ENCODE measurements at regions not wholly inside any gene's neighbourhood (a gene's known extent, or its start where the extent isn't known, plus 50 kb on each side); places are given as distances from the start of the nearest gene placed in this dataset.
"Not testable (repeated sequence)": the region's sequence is repeated elsewhere in the genome, so short reads cannot be mapped to it uniquely, and the experiment has no call there.

DNA sequence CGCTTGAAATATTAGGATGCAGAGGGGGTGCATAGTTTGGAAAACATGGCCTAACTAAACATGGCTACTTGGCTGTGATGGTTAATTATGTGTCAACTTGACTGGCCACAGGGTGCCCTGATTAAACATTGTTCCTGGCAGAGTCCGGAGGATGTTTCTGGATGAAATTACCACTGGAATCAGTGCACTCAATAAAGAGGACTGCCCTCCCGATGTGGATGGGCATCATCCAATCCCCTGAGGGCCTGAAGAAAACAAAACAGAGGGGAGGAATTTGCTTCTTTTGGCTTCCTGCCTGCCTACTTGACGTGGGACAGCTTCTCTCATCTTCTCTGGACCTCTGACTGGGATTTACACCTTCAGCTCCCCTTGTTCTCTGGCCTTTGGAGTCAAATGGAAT lies 79.1 kb upstream of the KCNE2 start:
- peaks cover 0 to 3% of the 10 kb centered on the region in 2 donors for H3K4me1 ChIP-seq
- H3K27ac ChIP-seq = no peak overlapping the region
- H3K4me3 ChIP-seq = no peak overlapping the region
- no peaks in the 10 kb centered on the region for H3K9me3 ChIP-seq
- no peaks in the 10 kb centered on the region for H3K27me3 ChIP-seq
- intact Hi-C loops (cut with DNase I; ENCODE audit: low total_unique reads) = no loop called here
- H3K36me3 ChIP-seq = no peaks in the 10 kb centered on the region
- DNase-seq = no peak
- TF ChIP-seq POLR2A (IDR thresholded peaks at IDR 0.05) = no peak
- TF ChIP-seq, protein P1, sequence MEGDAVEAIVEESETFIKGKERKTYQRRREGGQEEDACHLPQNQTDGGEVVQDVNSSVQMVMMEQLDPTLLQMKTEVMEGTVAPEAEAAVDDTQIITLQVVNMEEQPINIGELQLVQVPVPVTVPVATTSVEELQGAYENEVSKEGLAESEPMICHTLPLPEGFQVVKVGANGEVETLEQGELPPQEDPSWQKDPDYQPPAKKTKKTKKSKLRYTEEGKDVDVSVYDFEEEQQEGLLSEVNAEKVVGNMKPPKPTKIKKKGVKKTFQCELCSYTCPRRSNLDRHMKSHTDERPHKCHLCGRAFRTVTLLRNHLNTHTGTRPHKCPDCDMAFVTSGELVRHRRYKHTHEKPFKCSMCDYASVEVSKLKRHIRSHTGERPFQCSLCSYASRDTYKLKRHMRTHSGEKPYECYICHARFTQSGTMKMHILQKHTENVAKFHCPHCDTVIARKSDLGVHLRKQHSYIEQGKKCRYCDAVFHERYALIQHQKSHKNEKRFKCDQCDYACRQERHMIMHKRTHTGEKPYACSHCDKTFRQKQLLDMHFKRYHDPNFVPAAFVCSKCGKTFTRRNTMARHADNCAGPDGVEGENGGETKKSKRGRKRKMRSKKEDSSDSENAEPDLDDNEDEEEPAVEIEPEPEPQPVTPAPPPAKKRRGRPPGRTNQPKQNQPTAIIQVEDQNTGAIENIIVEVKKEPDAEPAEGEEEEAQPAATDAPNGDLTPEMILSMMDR (IDR thresholded peaks at IDR 0.05) = no peak

DNA sequence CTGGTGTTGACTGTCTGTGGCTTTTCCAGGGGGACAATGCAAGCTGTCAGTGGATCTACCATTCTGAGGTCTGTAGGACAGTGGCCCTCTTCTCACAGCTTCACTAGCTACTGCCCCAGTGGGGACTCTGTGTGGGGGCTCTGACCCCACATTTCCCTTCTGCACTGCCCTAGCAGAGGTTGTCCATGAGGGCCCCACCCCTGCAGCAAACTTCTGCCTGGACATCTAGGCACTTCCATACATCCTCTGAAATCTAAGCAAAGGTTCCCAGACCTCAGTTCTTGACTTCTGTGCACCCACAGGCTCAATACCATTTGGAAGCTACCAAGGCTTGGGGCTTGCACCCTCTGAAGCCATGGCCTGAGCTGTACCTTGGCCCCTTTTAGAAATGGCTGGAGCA lies 75.8 kb upstream of the KCNE2 start:
- intact Hi-C loops (cut with DNase I; ENCODE audit: low total_unique reads); H3K27me3 ChIP-seq; H3K4me1 ChIP-seq; H3K9me3 ChIP-seq; H3K27ac ChIP-seq; DNase-seq; H3K4me3 ChIP-seq; H3K36me3 ChIP-seq: not testable (repeated sequence)

DNA sequence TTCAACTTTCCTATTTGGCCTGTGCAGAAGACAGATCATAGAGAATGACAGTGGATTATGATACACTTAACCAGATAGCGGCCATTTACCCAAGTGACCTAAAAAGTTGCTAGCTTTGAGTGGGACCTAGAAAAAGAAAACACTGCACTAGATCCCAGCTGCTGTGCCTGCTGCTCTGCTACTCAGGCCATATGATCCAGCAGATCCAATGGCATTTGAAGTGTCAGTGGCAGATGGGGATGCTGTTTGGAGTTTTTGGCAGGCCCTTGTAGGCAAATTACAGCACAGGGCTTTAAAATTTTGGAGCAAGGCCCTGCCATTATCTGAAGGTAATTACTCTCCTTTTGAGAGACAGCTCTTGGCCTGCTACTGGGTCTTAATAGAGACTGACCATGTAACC lies 74.0 kb upstream of the KCNE2 start:
- H3K4me1 ChIP-seq = no peaks in the 10 kb centered on the region
- DNase-seq = no peak
- no peak overlapping the region for H3K4me3 ChIP-seq
- no peaks in the 10 kb centered on the region for H3K27me3 ChIP-seq
- H3K27ac ChIP-seq = no peak overlapping the region
- intact Hi-C loops (cut with DNase I; ENCODE audit: low total_unique reads) = no loop called here
- no peaks in the 10 kb centered on the region for H3K9me3 ChIP-seq
- H3K36me3 ChIP-seq = no peaks in the 10 kb centered on the region
- TF ChIP-seq POLR2A (IDR thresholded peaks at IDR 0.05) = no peak
- TF ChIP-seq, protein P1 (IDR thresholded peaks at IDR 0.05) = no peak

DNA sequence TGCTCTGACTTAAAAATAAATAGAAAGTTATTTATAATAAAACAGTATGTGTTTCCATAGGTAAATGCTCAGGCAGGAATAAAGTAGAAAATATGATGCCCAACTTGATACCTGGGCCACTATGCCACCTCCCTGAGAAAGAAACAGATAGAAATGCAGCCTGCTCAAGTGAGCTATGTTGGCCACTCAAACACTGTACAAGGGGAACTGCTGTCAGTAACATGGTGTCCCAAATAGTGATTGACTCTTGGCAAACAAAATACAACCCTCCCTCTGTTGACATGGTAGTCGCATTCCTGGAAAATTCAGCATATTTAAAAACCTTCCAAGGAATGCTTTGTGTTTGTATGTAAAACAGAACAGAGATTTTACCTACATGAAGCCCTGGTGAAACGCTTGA lies 66.9 kb upstream of the KCNE2 start:
- intact Hi-C loops (cut with DNase I; ENCODE audit: low total_unique reads) = no loop called here
- TF ChIP-seq, protein P1 (IDR thresholded peaks at IDR 0.05) = no peak
- no peak for TF ChIP-seq POLR2A (IDR thresholded peaks at IDR 0.05)
- Histone ChIP-seq H3K36me3 (no peaks in the 10 kb centered on the region), H3K27me3 (no peaks in the 10 kb centered on the region), H3K27ac (no peak overlapping the region), H3K9me3 (no peaks in the 10 kb centered on the region), H3K4me1 (no peaks in the 10 kb centered on the region), H3K4me3 (no peak overlapping the region)
- no peak for DNase-seq

DNA sequence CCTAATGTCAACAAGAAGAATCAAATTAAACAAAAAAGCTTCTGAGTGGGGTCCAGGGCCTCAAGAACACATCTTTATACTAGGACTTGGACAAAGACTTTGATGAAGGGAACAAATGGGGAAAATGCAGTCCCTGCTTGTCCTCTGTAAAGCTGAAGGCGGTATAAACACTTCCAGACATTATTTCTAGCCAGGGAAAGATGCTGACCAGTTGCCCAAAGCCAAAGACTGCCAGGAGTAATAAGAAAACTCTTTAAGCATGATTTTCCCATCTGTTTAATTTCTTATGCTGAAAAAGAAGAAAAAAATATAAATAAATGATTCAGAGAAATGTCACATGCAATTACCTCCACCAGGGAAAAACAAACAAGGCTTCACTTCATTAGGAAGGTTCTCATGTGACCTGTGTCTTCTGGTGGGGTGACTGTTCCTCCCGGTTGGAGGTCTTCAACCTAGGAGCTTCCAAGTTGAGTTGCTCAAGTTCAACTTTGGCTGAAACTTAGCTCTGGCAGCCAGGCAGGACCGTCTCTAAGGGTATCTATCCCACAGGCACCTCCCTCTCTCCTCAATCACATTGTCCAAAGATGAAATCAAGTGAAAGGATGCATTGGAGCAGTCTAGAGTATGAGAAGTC lies 65.2 kb upstream of the KCNE2 start:
- no peaks in the 10 kb centered on the region for H3K4me1 ChIP-seq
- no peak overlapping the region for H3K27ac ChIP-seq
- no peaks in the 10 kb centered on the region for H3K36me3 ChIP-seq
- H3K27me3 ChIP-seq = no peaks in the 10 kb centered on the region
- H3K9me3 ChIP-seq = no peaks in the 10 kb centered on the region
- intact Hi-C loops (cut with DNase I; ENCODE audit: low total_unique reads) = no loop called here
- no peak overlapping the region for H3K4me3 ChIP-seq
- no peak for DNase-seq
- no peak for TF ChIP-seq POLR2A (IDR thresholded peaks at IDR 0.05)
- TF ChIP-seq, protein P1 (IDR thresholded peaks at IDR 0.05) = no peak

DNA sequence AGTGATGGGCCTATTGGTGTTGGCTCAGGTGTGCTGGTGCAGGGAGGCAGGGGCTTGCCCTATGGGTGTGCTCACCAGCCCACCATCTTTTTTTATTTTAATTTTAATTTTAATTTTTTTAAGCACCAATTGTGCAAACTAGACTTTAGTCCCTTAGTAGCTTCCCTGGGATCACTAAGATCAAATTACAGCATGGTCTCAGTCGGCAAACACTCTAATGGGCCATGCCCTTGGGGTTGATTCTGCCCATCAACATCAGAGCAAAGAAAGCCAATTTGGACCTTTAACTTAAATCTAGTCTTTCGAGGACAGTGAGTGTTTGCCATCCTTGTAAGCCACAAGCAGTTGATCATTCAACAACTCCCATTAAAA lies 64.7 kb upstream of the KCNE2 start:
- Histone ChIP-seq H3K27me3 (no peaks in the 10 kb centered on the region), H3K9me3 (no peaks in the 10 kb centered on the region), H3K4me1 (no peaks in the 10 kb centered on the region), H3K27ac (no peak overlapping the region), H3K36me3 (no peaks in the 10 kb centered on the region), H3K4me3 (no peak overlapping the region)
- intact Hi-C loops (cut with DNase I; ENCODE audit: low total_unique reads) = no loop called here
- no peak for DNase-seq
- TF ChIP-seq, protein P1 (IDR thresholded peaks at IDR 0.05) = no peak
- no peak for TF ChIP-seq POLR2A (IDR thresholded peaks at IDR 0.05)

All from uterus (tissue), 3 donors.